ENCODE measurements at regions not wholly inside any gene's neighbourhood (a gene's known extent, or its start where the extent isn't known, plus 50 kb on each side); places are given as distances from the start of the nearest gene placed in this dataset.

GRCh38 chr4:123994917-123995316 is 598.3 kb downstream of the SPRY1 start:
- Histone ChIP-seq H3K36me3 (ENCODE audit: control insufficient read depth in 2 of 2, insufficient read depth in 2 of 2, low read length in 2 of 2) (no peaks in the 10 kb centered on the region), H3K27ac (ENCODE audit: low read depth in 2 of 2, low read length in 2 of 2) (no peak overlapping the region), H3K9me3 (ENCODE audit: control insufficient read depth in 2 of 2, low read length in 2 of 2) (no peaks in the 10 kb centered on the region), H3K27me3 (ENCODE audit: control insufficient read depth in 2 of 2, insufficient read depth in 2 of 2, low read length in 2 of 2) (no peaks in the 10 kb centered on the region), H3K4me3 (ENCODE audit: low read length in 2 of 2) (no peak overlapping the region), H3K9ac (ENCODE audit: low read depth in 1 of 2, low read length in 2 of 2) (no peak overlapping the region), H3K4me1 (ENCODE audit: control insufficient read depth in 2 of 2, insufficient read depth in 2 of 2, low read length in 2 of 2) (no peaks in the 10 kb centered on the region)

GRCh38 chr4:123995936-123996335 is 599.3 kb downstream of the SPRY1 start:
- no peaks in the 10 kb centered on the region for H3K4me1 ChIP-seq (ENCODE audit: control insufficient read depth in 2 of 2, insufficient read depth in 2 of 2, low read length in 2 of 2)

GRCh38 chr4:123996718-123997510 is 600.3 kb downstream of the SPRY1 start:
- Histone ChIP-seq H3K36me3 (ENCODE audit: control insufficient read depth in 2 of 2, insufficient read depth in 2 of 2, low read length in 2 of 2) (no peaks in the 10 kb centered on the region), H3K9ac (ENCODE audit: low read depth in 1 of 2, low read length in 2 of 2) (no peak overlapping the region), H3K27ac (ENCODE audit: low read depth in 2 of 2, low read length in 2 of 2) (no peak overlapping the region), H3K4me1 (ENCODE audit: control insufficient read depth in 2 of 2, insufficient read depth in 2 of 2, low read length in 2 of 2) (no peaks in the 10 kb centered on the region), H3K27me3 (ENCODE audit: control insufficient read depth in 2 of 2, insufficient read depth in 2 of 2, low read length in 2 of 2) (no peaks in the 10 kb centered on the region), H3K9me3 (ENCODE audit: control insufficient read depth in 2 of 2, low read length in 2 of 2) (no peaks in the 10 kb centered on the region), H3K4me3 (ENCODE audit: low read length in 2 of 2) (no peak overlapping the region)

More at GRCh38 chr4:123995936-123996335, 599.3 kb downstream of the SPRY1 start:
- Histone ChIP-seq H3K27me3 (ENCODE audit: control insufficient read depth in 2 of 2, insufficient read depth in 2 of 2, low read length in 2 of 2) (no peaks in the 10 kb centered on the region), H3K36me3 (ENCODE audit: control insufficient read depth in 2 of 2, insufficient read depth in 2 of 2, low read length in 2 of 2) (no peaks in the 10 kb centered on the region), H3K4me3 (ENCODE audit: low read length in 2 of 2) (no peak overlapping the region), H3K27ac (ENCODE audit: low read depth in 2 of 2, low read length in 2 of 2) (no peak overlapping the region), H3K9ac (ENCODE audit: low read depth in 1 of 2, low read length in 2 of 2) (no peak overlapping the region), H3K9me3 (ENCODE audit: control insufficient read depth in 2 of 2, low read length in 2 of 2) (no peaks in the 10 kb centered on the region)

- no peak overlapping the region for H3K4me3 ChIP-seq (ENCODE audit: low read length in 2 of 2)
- no peak overlapping the region for H3K9ac ChIP-seq (ENCODE audit: low read depth in 1 of 2, low read length in 2 of 2)
- no peaks in the 10 kb centered on the region for H3K27me3 ChIP-seq (ENCODE audit: control insufficient read depth in 2 of 2, insufficient read depth in 2 of 2, low read length in 2 of 2)
- no peaks in the 10 kb centered on the region for H3K9me3 ChIP-seq (ENCODE audit: control insufficient read depth in 2 of 2, low read length in 2 of 2)
- no peaks in the 10 kb centered on the region for H3K4me1 ChIP-seq (ENCODE audit: control insufficient read depth in 2 of 2, insufficient read depth in 2 of 2, low read length in 2 of 2)
- no peaks in the 10 kb centered on the region for H3K36me3 ChIP-seq (ENCODE audit: control insufficient read depth in 2 of 2, insufficient read depth in 2 of 2, low read length in 2 of 2)
- H3K27ac ChIP-seq (ENCODE audit: low read depth in 2 of 2, low read length in 2 of 2): no peak overlapping the region
Measured at GRCh38 chr4:123997776-123998449, 601.3 kb downstream of the SPRY1 start.

- Histone ChIP-seq H3K36me3 (ENCODE audit: control insufficient read depth in 2 of 2, insufficient read depth in 2 of 2, low read length in 2 of 2) (no peaks in the 10 kb centered on the region), H3K9me3 (ENCODE audit: control insufficient read depth in 2 of 2, low read length in 2 of 2) (no peaks in the 10 kb centered on the region), H3K9ac (ENCODE audit: low read depth in 1 of 2, low read length in 2 of 2) (no peak overlapping the region), H3K27ac (ENCODE audit: low read depth in 2 of 2, low read length in 2 of 2) (no peak overlapping the region), H3K27me3 (ENCODE audit: control insufficient read depth in 2 of 2, insufficient read depth in 2 of 2, low read length in 2 of 2) (no peaks in the 10 kb centered on the region), H3K4me3 (ENCODE audit: low read length in 2 of 2) (no peak overlapping the region), H3K4me1 (ENCODE audit: control insufficient read depth in 2 of 2, insufficient read depth in 2 of 2, low read length in 2 of 2) (no peaks in the 10 kb centered on the region)
Measured at GRCh38 chr4:124000233-124000632, 603.6 kb downstream of the SPRY1 start.

DNA sequence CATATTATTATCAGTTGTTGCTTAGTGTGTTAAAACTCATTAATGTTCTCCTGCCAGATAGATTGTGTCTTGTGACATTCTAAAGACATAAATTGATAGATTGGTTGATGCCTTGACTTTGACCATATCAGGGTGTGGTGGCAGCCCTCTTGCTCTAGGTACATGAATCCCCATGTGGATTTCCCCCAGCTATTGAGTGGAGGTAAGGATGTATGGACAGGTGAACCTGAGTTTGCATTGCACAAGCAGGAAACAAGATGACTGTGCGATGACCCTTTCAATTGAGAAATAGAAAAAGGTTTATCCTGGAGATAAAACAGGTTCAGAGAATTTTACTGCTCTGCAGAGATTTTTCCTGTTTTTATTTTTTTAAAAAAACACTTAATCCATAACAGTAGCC is 619.2 kb downstream of the SPRY1 start:
- Histone ChIP-seq H3K27ac (ENCODE audit: low read depth in 2 of 2, low read length in 2 of 2) (no peak overlapping the region), H3K36me3 (ENCODE audit: control insufficient read depth in 2 of 2, insufficient read depth in 2 of 2, low read length in 2 of 2) (no peaks in the 10 kb centered on the region), H3K9ac (ENCODE audit: low read depth in 1 of 2, low read length in 2 of 2) (no peak overlapping the region), H3K4me1 (ENCODE audit: control insufficient read depth in 2 of 2, insufficient read depth in 2 of 2, low read length in 2 of 2) (no peaks in the 10 kb centered on the region), H3K4me3 (ENCODE audit: low read length in 2 of 2) (no peak overlapping the region), H3K9me3 (ENCODE audit: control insufficient read depth in 2 of 2, low read length in 2 of 2) (no peaks in the 10 kb centered on the region), H3K27me3 (ENCODE audit: control insufficient read depth in 2 of 2, insufficient read depth in 2 of 2, low read length in 2 of 2) (no peaks in the 10 kb centered on the region)

DNA sequence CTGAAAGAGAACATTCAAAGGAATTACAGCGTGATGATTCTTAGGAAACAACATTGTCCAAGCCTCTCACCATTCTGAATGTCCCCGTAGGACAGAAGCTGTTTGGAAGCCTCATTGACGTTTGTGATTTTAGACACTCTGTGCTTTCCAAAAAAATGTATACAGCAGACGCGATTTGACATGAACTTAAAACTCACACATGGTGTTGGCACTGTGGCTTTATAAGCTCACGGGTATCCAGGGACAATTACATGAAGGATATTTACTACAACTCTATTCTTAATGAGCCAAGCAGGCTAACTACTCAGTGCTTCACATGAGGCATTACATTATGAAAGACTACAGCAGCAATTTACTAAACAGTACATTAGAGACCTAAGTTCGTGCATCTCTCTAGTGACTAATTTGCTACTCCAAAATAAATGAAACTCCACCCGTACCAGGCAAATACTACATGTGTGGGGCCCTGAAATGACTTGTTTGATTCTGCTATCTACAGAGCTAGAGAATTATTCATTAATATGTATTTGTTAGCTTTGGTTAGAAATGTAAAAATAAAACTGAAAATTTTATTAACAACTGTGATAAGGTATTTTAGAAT is 620.7 kb downstream of the SPRY1 start:
- Histone ChIP-seq H3K36me3 (ENCODE audit: control insufficient read depth in 2 of 2, insufficient read depth in 2 of 2, low read length in 2 of 2) (no peaks in the 10 kb centered on the region), H3K27me3 (ENCODE audit: control insufficient read depth in 2 of 2, insufficient read depth in 2 of 2, low read length in 2 of 2) (no peaks in the 10 kb centered on the region), H3K9ac (ENCODE audit: low read depth in 1 of 2, low read length in 2 of 2) (no peak overlapping the region), H3K9me3 (ENCODE audit: control insufficient read depth in 2 of 2, low read length in 2 of 2) (no peaks in the 10 kb centered on the region), H3K4me3 (ENCODE audit: low read length in 2 of 2) (no peak overlapping the region), H3K27ac (ENCODE audit: low read depth in 2 of 2, low read length in 2 of 2) (no peak overlapping the region), H3K4me1 (ENCODE audit: control insufficient read depth in 2 of 2, insufficient read depth in 2 of 2, low read length in 2 of 2) (no peaks in the 10 kb centered on the region)

GRCh38 chr4:124018383-124019317 is 622.1 kb downstream of the SPRY1 start:
- no peaks in the 10 kb centered on the region for H3K9me3 ChIP-seq (ENCODE audit: control insufficient read depth in 2 of 2, low read length in 2 of 2)
- H3K9ac ChIP-seq (ENCODE audit: low read depth in 1 of 2, low read length in 2 of 2): no peak overlapping the region
- H3K27me3 ChIP-seq (ENCODE audit: control insufficient read depth in 2 of 2, insufficient read depth in 2 of 2, low read length in 2 of 2): no peaks in the 10 kb centered on the region
- H3K27ac ChIP-seq (ENCODE audit: low read depth in 2 of 2, low read length in 2 of 2): peak overlapping the region in 1 of 2 donors; percentile 63
- H3K4me3 ChIP-seq (ENCODE audit: low read length in 2 of 2): no peak overlapping the region
- no peaks in the 10 kb centered on the region for H3K36me3 ChIP-seq (ENCODE audit: control insufficient read depth in 2 of 2, insufficient read depth in 2 of 2, low read length in 2 of 2)
- H3K4me1 ChIP-seq (ENCODE audit: control insufficient read depth in 2 of 2, insufficient read depth in 2 of 2, low read length in 2 of 2): no peaks in the 10 kb centered on the region

GRCh38 chr4:124019749-124020549 is 623.4 kb downstream of the SPRY1 start:
- no peak overlapping the region for H3K4me3 ChIP-seq (ENCODE audit: low read length in 2 of 2)
- H3K4me1 ChIP-seq (ENCODE audit: control insufficient read depth in 2 of 2, insufficient read depth in 2 of 2, low read length in 2 of 2): no peaks in the 10 kb centered on the region
- H3K27me3 ChIP-seq (ENCODE audit: control insufficient read depth in 2 of 2, insufficient read depth in 2 of 2, low read length in 2 of 2): no peaks in the 10 kb centered on the region
- no peak overlapping the region for H3K27ac ChIP-seq (ENCODE audit: low read depth in 2 of 2, low read length in 2 of 2)
- H3K9me3 ChIP-seq (ENCODE audit: control insufficient read depth in 2 of 2, low read length in 2 of 2): no peaks in the 10 kb centered on the region
- H3K36me3 ChIP-seq (ENCODE audit: control insufficient read depth in 2 of 2, insufficient read depth in 2 of 2, low read length in 2 of 2): no peaks in the 10 kb centered on the region
- H3K9ac ChIP-seq (ENCODE audit: low read depth in 1 of 2, low read length in 2 of 2): no peak overlapping the region
